H1 (cell line): ENCODE measurements at regions not wholly inside any gene's neighbourhood (a gene's known extent, or its start where the extent isn't known, plus 50 kb on each side); places are given as distances from the start of the nearest gene placed in this dataset.

Experiments
- CTCF ChIA-PET: fragments of 300-600 bp; sonication (Branson Sonifier 250); formaldehyde crosslinking; loops from one replicate; lab custom pipeline; 2021; ENCODE audit not compliant: partially characterized antibody; lab: Charles Lee
- POLR2A ChIA-PET: fragments of 300-600 bp; sonication (Branson Sonifier 250); formaldehyde crosslinking; loops from one replicate; lab custom pipeline; 2021; ENCODE audit warnings: inconsistent platforms; ENCODE audit not compliant: partially characterized antibody; lab: Charles Lee
- DNase-seq, 2 experiments: peaks; one replicate each; pipeline versions ENCODE4 v3.0.0 to v3.0.0-alpha.2; 2010 to 2022; ENCODE audit warnings: low spot score in 2 of 2, low read depth in 1 of 2, mixed read lengths in 1 of 2
- FAIRE-seq: peaks from 2 replicates; lab custom pipeline; 2011; peaks lifted over from hg19 to GRCh38; lab: Jason Lieb, UNC
- H2AFZ ChIP-seq: 2 replicates; pipeline ENCODE4 v1.8.1; 2012; ENCODE audit warnings: low read length, inconsistent platforms
- H2AK5ac ChIP-seq: 2 replicates; pipeline ENCODE4 v1.6.1; 2013; ENCODE audit warnings: low read depth, low read length
- H2BK120ac ChIP-seq: replicated peaks from 2 replicates; pipeline ENCODE3; 2013; ENCODE audit warnings: low read depth, low read length, inconsistent platforms
- H2BK12ac ChIP-seq: 2 replicates; pipeline ENCODE4 v1.6.1; 2013; ENCODE audit warnings: low read depth, low read length
- H2BK15ac ChIP-seq: 2 replicates; pipeline ENCODE4 v1.6.1; 2013; ENCODE audit warnings: low read length
- H2BK20ac ChIP-seq: 2 replicates; pipeline ENCODE4 v1.6.1; 2013; ENCODE audit warnings: low read length
- H2BK5ac ChIP-seq: 2 replicates; pipeline ENCODE4 v1.6.1; 2013; ENCODE audit warnings: low read depth, low read length
- H3K14ac ChIP-seq: 2 replicates; pipeline ENCODE4 v1.6.1; 2013; ENCODE audit warnings: inconsistent platforms; ENCODE audit not compliant: insufficient read length
- H3K18ac ChIP-seq: 2 replicates; pipeline ENCODE4 v1.6.1; 2013; ENCODE audit warnings: low read length; ENCODE audit errors: extremely low read depth
- H3K23ac ChIP-seq: 2 replicates; pipeline ENCODE4 v1.6.1; 2013; ENCODE audit warnings: inconsistent platforms; ENCODE audit not compliant: insufficient read length
- H3K23me2 ChIP-seq: 2 replicates; pipeline ENCODE4 v1.6.1; 2013; ENCODE audit warnings: low read depth, low read length
- H3K27ac ChIP-seq: 2 replicates; pipeline ENCODE4 v1.6.1; 2011; ENCODE audit warnings: low read depth, low read length, inconsistent platforms
- H3K27me3 ChIP-seq, 4 experiments: replicated peaks in 1 of 4; 1 replicate in 1 of 4; 2 replicates in 3 of 4; pipeline versions ENCODE4 v1.6.1 to v1.8.1; 2011 to 2013; ENCODE audit warnings: low read length in 3 of 4, mild to moderate bottlenecking in 3 of 4, inconsistent platforms in 2 of 4, mixed read lengths in 2 of 4, moderate library complexity in 1 of 4; ENCODE audit not compliant: control insufficient read depth in 3 of 4, insufficient read depth in 3 of 4; ENCODE audit errors: extremely low read depth in 1 of 4
- H3K36me3 ChIP-seq, 4 experiments: 2 replicates each; pipeline versions ENCODE4 v1.6.1 to v1.8.1; 2011 to 2013; ENCODE audit warnings: mild to moderate bottlenecking in 4 of 4, low read length in 3 of 4, moderate library complexity in 2 of 4, control low read depth in 1 of 4, inconsistent platforms in 1 of 4; ENCODE audit not compliant: insufficient read depth in 4 of 4, control insufficient read depth in 2 of 4
- H3K4ac ChIP-seq: replicated peaks from 2 replicates; pipeline ENCODE3; 2013; ENCODE audit warnings: low read length, low read depth, mixed read lengths, inconsistent platforms; ENCODE audit not compliant: insufficient read length
- H3K4me1 ChIP-seq, 4 experiments: replicated peaks in 1 of 4; 1 replicate in 1 of 4; 2 replicates in 3 of 4; pipeline versions ENCODE4 v1.6.1 to v1.8.1; 2011 to 2013; ENCODE audit warnings: low read length in 3 of 4, inconsistent platforms in 2 of 4, mixed read lengths in 1 of 4; ENCODE audit not compliant: insufficient read depth in 4 of 4, control insufficient read depth in 3 of 4
- H3K4me2 ChIP-seq, 2 experiments: 2 replicates each; pipeline versions ENCODE4 v1.6.1 to v1.8.1; 2011 to 2013; ENCODE audit warnings: low read depth in 2 of 2, low read length in 2 of 2, control low read depth in 1 of 2, inconsistent platforms in 1 of 2, mild to moderate bottlenecking in 1 of 2; ENCODE audit not compliant: insufficient read depth in 1 of 2
- H3K4me3 ChIP-seq, 4 experiments: fragments of 200-600, 300-600 bp in 1 of 4; sonication (generic), shearing (Covaris generic), sonication (Bioruptor Twin) in 1 of 4; 2 replicates each; pipeline versions ENCODE4 v1.5.1 to v1.8.1; 2011 to 2016; ENCODE audit warnings: low read length in 4 of 4, low read depth in 3 of 4, control low read depth in 2 of 4, inconsistent platforms in 2 of 4, mild to moderate bottlenecking in 2 of 4, mixed read lengths in 1 of 4, moderate library complexity in 1 of 4; ENCODE audit not compliant: insufficient read depth in 2 of 4; ENCODE audit errors: extremely low read depth in 1 of 4
- H3K56ac ChIP-seq: replicated peaks from 2 replicates; pipeline ENCODE3; 2013; ENCODE audit warnings: low read depth, mild to moderate bottlenecking, mixed read lengths, low read length, inconsistent platforms; ENCODE audit not compliant: insufficient read length
- H3K79me1 ChIP-seq: 2 replicates; pipeline ENCODE4 v1.6.1; 2013; ENCODE audit warnings: low read depth, low read length, control low read depth
- H3K79me2 ChIP-seq, 2 experiments: 2 replicates each; pipeline versions ENCODE4 v1.6.1 to v1.8.1; 2012 to 2013; ENCODE audit warnings: low read length in 2 of 2, mild to moderate bottlenecking in 2 of 2, inconsistent platforms in 1 of 2; ENCODE audit not compliant: insufficient read depth in 2 of 2, control insufficient read depth in 1 of 2
- H3K9ac ChIP-seq, 4 experiments: replicated peaks in 1 of 4; 1 replicate in 1 of 4; 2 replicates in 3 of 4; pipeline versions ENCODE4 v1.6.1 to v1.8.1; 2011 to 2013; ENCODE audit warnings: low read depth in 3 of 4, low read length in 3 of 4, control low read depth in 2 of 4, mild to moderate bottlenecking in 2 of 4, moderate library complexity in 2 of 4, inconsistent platforms in 1 of 4; ENCODE audit errors: extremely low read depth in 1 of 4
- H3K9me3 ChIP-seq, 2 experiments: 2 replicates each; pipeline versions ENCODE4 v1.6.1 to v1.8.1; 2012 to 2013; ENCODE audit warnings: mild to moderate bottlenecking in 2 of 2, moderate library complexity in 2 of 2, control low read depth in 1 of 2, inconsistent platforms in 1 of 2, low read depth in 1 of 2, low read length in 1 of 2, mixed read lengths in 1 of 2; ENCODE audit not compliant: insufficient read depth in 2 of 2
- H4K20me1 ChIP-seq, 2 experiments: replicated peaks in 1 of 2; 2 replicates each; pipeline versions ENCODE3 to v1.8.1; 2011 to 2013; ENCODE audit warnings: inconsistent platforms in 2 of 2, low read length in 2 of 2, mild to moderate bottlenecking in 1 of 2; ENCODE audit not compliant: insufficient read depth in 2 of 2, control insufficient read depth in 1 of 2
- H4K5ac ChIP-seq: 2 replicates; pipeline ENCODE4 v1.6.1; 2013; ENCODE audit warnings: low read length, low read depth, mixed read lengths, inconsistent platforms; ENCODE audit not compliant: insufficient read length
- H4K8ac ChIP-seq: 2 replicates; pipeline ENCODE4 v1.8.0; 2013; ENCODE audit warnings: mild to moderate bottlenecking, moderate library complexity, low read length, inconsistent platforms; ENCODE audit not compliant: insufficient read depth; ENCODE audit errors: extremely low read depth
- H4K91ac ChIP-seq: replicated peaks from 2 replicates; pipeline ENCODE3; 2013; ENCODE audit warnings: low read length, mixed read lengths, inconsistent platforms; ENCODE audit not compliant: insufficient read length
- BCL11A ChIP-seq, 2 experiments: IDR thresholded peaks; one replicate each; pipeline ENCODE4 v1.6.1; 2011; ENCODE audit warnings: low read depth in 2 of 2, low read length in 2 of 2, mild to moderate bottlenecking in 2 of 2
- FOSL1 ChIP-seq: IDR thresholded peaks from 2 replicates; pipeline ENCODE4 v1.6.1; 2011; ENCODE audit warnings: mild to moderate bottlenecking, low read depth, low read length, moderate library complexity; ENCODE audit not compliant: insufficient read depth
- POU5F1 ChIP-seq: IDR thresholded peaks from 2 replicates; pipeline ENCODE4 v1.6.1; 2011; ENCODE audit warnings: low read depth, mild to moderate bottlenecking, low read length, moderate library complexity
- SP1 ChIP-seq: IDR thresholded peaks from 2 replicates; pipeline ENCODE4 v1.6.1; 2011; ENCODE audit warnings: low read depth, low read length
- SP2 ChIP-seq: IDR thresholded peaks from 2 replicates; pipeline ENCODE4 v1.6.1; 2012; ENCODE audit warnings: mild to moderate bottlenecking, low read length, inconsistent platforms
- TEAD4 ChIP-seq: IDR thresholded peaks from 2 replicates; pipeline ENCODE4 v1.6.1; 2012; ENCODE audit warnings: low read depth, low read length, inconsistent platforms, mixed read lengths
- WGBS, 2 experiments: shearing (Covaris generic) in 1 of 2; methylation state at CpG; one replicate each; pipeline versions ENCODE4 v1.1.6 to v1.1.7; 2013 to 2015; ENCODE audit warnings: low lambda C conversion rate in 2 of 2, mixed read lengths in 2 of 2, inconsistent platforms in 1 of 2, low coverage in 1 of 2, missing lambda C conversion rate in 1 of 2; ENCODE audit not compliant: insufficient replicate concordance in 2 of 2, insufficient coverage in 1 of 2, insufficient read length in 1 of 2; ENCODE audit errors: extremely low coverage in 1 of 2, missing lambda C conversion rate in 1 of 2; 5-methylcytosine and 5-hydroxymethylcytosine counted together
- TF ChIP-seq, protein P1 (sequence below): IDR thresholded peaks from 2 replicates; pipeline ENCODE4 v1.6.1; 2012; ENCODE audit warnings: inconsistent platforms

DNA sequence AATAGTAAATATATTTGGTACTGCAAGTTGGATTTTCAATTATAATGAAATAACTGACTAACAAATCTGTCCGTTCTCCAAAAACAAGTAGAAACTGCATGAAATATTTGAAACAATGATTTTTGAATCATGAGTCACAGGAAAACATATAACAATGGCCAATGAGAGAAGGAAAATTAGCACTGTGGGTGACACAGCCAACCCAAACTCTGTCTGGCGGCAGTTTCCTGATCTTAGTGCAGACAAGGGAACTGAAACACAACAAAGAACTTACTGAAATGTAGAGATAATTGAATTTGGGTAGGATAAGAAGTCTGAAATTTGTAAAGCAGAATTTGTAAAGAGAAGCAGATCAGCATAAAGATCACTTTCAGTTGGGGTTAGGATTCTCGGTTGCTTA is 2743.3 kb upstream of the PCDH20 start:
- no peak overlapping the region for H2AFZ ChIP-seq
- ChIA-PET POLR2A (interaction anchor here (1.2 kb wide), 1 partner anchor 22 kb away, joined by 3 read pairs; no protein-coding TSS in a partner anchor), CTCF (no interaction called here)
- H3K4me1 ChIP-seq, result no peaks in the 10 kb centered on the region
- no peaks in the 10 kb centered on the region for H3K9me3 ChIP-seq
- H3K79me2 ChIP-seq, result no peaks in the 10 kb centered on the region
- H2BK15ac ChIP-seq, result no peak overlapping the region
- no peak overlapping the region for H3K4me2 ChIP-seq
- H3K18ac ChIP-seq, result no peak overlapping the region
- WGBS, 2 experiments, result 61% methylated on average over 3 of the region's 3 CpGs; no CpG with 5 or more reads in 1 of the 2 experiments
- no peaks in the 10 kb centered on the region for H3K23me2 ChIP-seq
- H2BK20ac ChIP-seq, result no peak overlapping the region
- no peaks in the 10 kb centered on the region for H3K27me3 ChIP-seq
- H3K56ac ChIP-seq, result no peak overlapping the region
- H4K91ac ChIP-seq, result no peak overlapping the region
- H4K20me1 ChIP-seq, result no peaks in the 10 kb centered on the region
- no peak overlapping the region for H3K27ac ChIP-seq
- H3K4ac ChIP-seq, result no peak overlapping the region
- H3K14ac ChIP-seq, result no peak overlapping the region
- DNase-seq, result no peak
- H3K36me3 ChIP-seq, result no peaks in the 10 kb centered on the region
- no peak overlapping the region for H3K23ac ChIP-seq
- H3K4me3 ChIP-seq, result no peak overlapping the region
- H2AK5ac ChIP-seq, result no peak overlapping the region
- H2BK120ac ChIP-seq, result no peak overlapping the region
- no peak for FAIRE-seq
- H2BK12ac ChIP-seq, result no peak overlapping the region
- H3K79me1 ChIP-seq, result no peaks in the 10 kb centered on the region
- TF ChIP-seq POU5F1 (no peak), FOSL1 (no peak), BCL11A (IDR thresholded peaks at IDR 0.05; ENCODE audit: low read depth in 2 of 2, low read length in 2 of 2) (no peak), SP2 (no peak), TEAD4 (no peak), SP1 (no peak)
- TF ChIP-seq, protein P1, sequence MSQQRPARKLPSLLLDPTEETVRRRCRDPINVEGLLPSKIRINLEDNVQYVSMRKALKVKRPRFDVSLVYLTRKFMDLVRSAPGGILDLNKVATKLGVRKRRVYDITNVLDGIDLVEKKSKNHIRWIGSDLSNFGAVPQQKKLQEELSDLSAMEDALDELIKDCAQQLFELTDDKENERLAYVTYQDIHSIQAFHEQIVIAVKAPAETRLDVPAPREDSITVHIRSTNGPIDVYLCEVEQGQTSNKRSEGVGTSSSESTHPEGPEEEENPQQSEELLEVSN, result no peak
- no peak overlapping the region for H4K5ac ChIP-seq
- H2BK5ac ChIP-seq, result no peak overlapping the region
- no peak overlapping the region for H3K9ac ChIP-seq
- H4K8ac ChIP-seq, result no peak overlapping the region
